Colonic mucosa (tissue), 4 donors: ENCODE measurements at regions not wholly inside any gene's neighbourhood (a gene's known extent, or its start where the extent isn't known, plus 50 kb on each side); places are given as distances from the start of the nearest gene placed in this dataset.

Source experiments
- DNase-seq: peaks from one replicate; pipeline ENCODE4 v3.0.0-alpha.2; 2020
- H3K27ac ChIP-seq: fragments of 200-600 bp; one replicate; pipeline ENCODE4 v1.8.0; 2021
- H3K27me3 ChIP-seq: fragments of 200-600 bp; one replicate; pipeline ENCODE4 v1.8.0; 2021
- H3K36me3 ChIP-seq: fragments of 200-600 bp; one replicate; pipeline ENCODE4 v1.8.0; 2021
- H3K4me1 ChIP-seq: fragments of 200-600 bp; one replicate; pipeline ENCODE4 v1.8.0; 2021; ENCODE audit warnings: mild to moderate bottlenecking
- H3K4me3 ChIP-seq: fragments of 200-600 bp; one replicate; pipeline ENCODE4 v1.8.0; 2021
- H3K9ac ChIP-seq, 2 donors: one replicate each; pipeline ENCODE4 v1.7.0; 2013; ENCODE audit warnings: control low read depth in 2 of 2, low read depth in 2 of 2, low read length in 2 of 2
- H3K9me3 ChIP-seq: fragments of 200-600 bp; one replicate; pipeline ENCODE4 v1.8.0; 2021
- CTCF ChIP-seq: fragments of 200-600 bp; IDR thresholded peaks from one replicate; pipeline ENCODE4 v1.8.0; 2022; ENCODE audit warnings: antibody characterized with exemption, mild to moderate bottlenecking
- intact Hi-C: fragments of 100-400 bp; cut with DNase I; formaldehyde crosslinking; loops from one replicate; pipeline ENCODE4 v1.14.1; 2022
- donor health status: healthy.
- donor health status: DM: no; HTN: no; CAD: no.
- donor health status: DM: no; HTN: no; CAD: no.

- Histone ChIP-seq H3K9me3 (no peaks in the 10 kb centered on the region), H3K4me1 (peaks cover 3% of the 10 kb centered on the region), H3K27me3 (no peaks in the 10 kb centered on the region), H3K9ac (no peak overlapping the region), H3K4me3 (no peak overlapping the region), H3K27ac (no peak overlapping the region), H3K36me3 (no peaks in the 10 kb centered on the region)
- DNase-seq = no peak
- intact Hi-C loops = loop anchor here (10.0 kb wide), 1 partner anchor 214 kb away; no protein-coding TSS in a partner anchor
- TF ChIP-seq CTCF = no peak
These were observed 137.2 kb upstream of the HES1 start for GRCh38 chr3:193998628-193999195.

GRCh38 chr3:194000100-194000499, 135.8 kb upstream of the HES1 start:
- DNase-seq = no peak
- Histone ChIP-seq H3K27ac (no peak overlapping the region), H3K4me1 (peaks cover 15% of the 10 kb centered on the region), H3K4me3 (no peak overlapping the region), H3K36me3 (no peaks in the 10 kb centered on the region), H3K9ac (no peak overlapping the region), H3K27me3 (no peaks in the 10 kb centered on the region), H3K9me3 (no peaks in the 10 kb centered on the region)
- TF ChIP-seq CTCF = no peak
- intact Hi-C loops = no loop called here

- Histone ChIP-seq H3K36me3 (no peaks in the 10 kb centered on the region), H3K27me3 (no peaks in the 10 kb centered on the region), H3K4me1 (peaks cover 15% of the 10 kb centered on the region), H3K4me3 (no peak overlapping the region), H3K27ac (no peak overlapping the region), H3K9me3 (no peaks in the 10 kb centered on the region), H3K9ac (no peak overlapping the region)
- intact Hi-C loops = no loop called here
- no peak for DNase-seq
- no peak for TF ChIP-seq CTCF
These were observed 135.2 kb upstream of the HES1 start for GRCh38 chr3:194000712-194001111.

GRCh38 chr3:194001728-194002459, 134.1 kb upstream of the HES1 start:
- peaks cover 15% of the 10 kb centered on the region for H3K4me1 ChIP-seq
- no peaks in the 10 kb centered on the region for H3K27me3 ChIP-seq
- DNase-seq = no peak
- H3K9ac ChIP-seq = no peak overlapping the region
- no peaks in the 10 kb centered on the region for H3K9me3 ChIP-seq
- H3K36me3 ChIP-seq = no peaks in the 10 kb centered on the region
- intact Hi-C loops = no loop called here
- no peak overlapping the region for H3K4me3 ChIP-seq
- TF ChIP-seq CTCF = no peak
- H3K27ac ChIP-seq = no peak overlapping the region

GRCh38 chr3:194003114-194004057, 132.6 kb upstream of the HES1 start:
- no peaks in the 10 kb centered on the region for H3K36me3 ChIP-seq
- intact Hi-C loops = no loop called here
- peaks cover 15% of the 10 kb centered on the region for H3K4me1 ChIP-seq
- H3K9ac ChIP-seq = peak overlapping the region; percentile 62 to 81
- peak; percentile 92 for DNase-seq
- peak overlapping the region; percentile 80 for H3K27ac ChIP-seq
- no peak for TF ChIP-seq CTCF
- H3K4me3 ChIP-seq = peak overlapping the region; percentile 3
- no peaks in the 10 kb centered on the region for H3K9me3 ChIP-seq
- H3K27me3 ChIP-seq = no peaks in the 10 kb centered on the region
